H9 (cell line): ENCODE measurements at regions not wholly inside any gene's neighbourhood (a gene's known extent, or its start where the extent isn't known, plus 50 kb on each side); places are given as distances from the start of the nearest gene placed in this dataset.

Experiments
- DNase-seq: peaks from one replicate; pipeline ENCODE4 v3.0.0-alpha.2; 2017
- H2AFZ ChIP-seq: one replicate; pipeline ENCODE4 v1.6.1; 2013; ENCODE audit warnings: mild to moderate bottlenecking, low read length, control low read depth, moderate library complexity
- H2AK5ac ChIP-seq: 2 replicates; pipeline ENCODE4 v1.6.1; 2013; ENCODE audit warnings: low read length, control low read depth, mixed read lengths; ENCODE audit not compliant: insufficient read length
- H2BK120ac ChIP-seq: one replicate; pipeline ENCODE4 v1.6.1; 2013; ENCODE audit warnings: low read depth, mild to moderate bottlenecking, low read length, control low read depth, inconsistent platforms; ENCODE audit not compliant: poor library complexity, severe bottlenecking
- H2BK12ac ChIP-seq: 2 replicates; pipeline ENCODE4 v1.6.1; 2013; ENCODE audit warnings: low read length, control low read depth, mixed read lengths, low read depth; ENCODE audit not compliant: insufficient read length
- H2BK15ac ChIP-seq: 2 replicates; pipeline ENCODE4 v1.6.1; 2013; ENCODE audit warnings: low read depth, low read length, control low read depth
- H2BK20ac ChIP-seq: one replicate; pipeline ENCODE4 v1.6.1; 2013; ENCODE audit warnings: low read depth, mild to moderate bottlenecking, low read length, control low read depth, inconsistent platforms; ENCODE audit not compliant: poor library complexity, severe bottlenecking
- H2BK5ac ChIP-seq: 2 replicates; pipeline ENCODE4 v1.6.1; 2013; ENCODE audit warnings: low read length, control low read depth, mixed read lengths; ENCODE audit not compliant: insufficient read length
- H3K14ac ChIP-seq: 2 replicates; pipeline ENCODE4 v1.6.1; 2013; ENCODE audit warnings: low read length, control low read depth; ENCODE audit not compliant: insufficient read depth
- H3K18ac ChIP-seq: 2 replicates; pipeline ENCODE4 v1.6.1; 2013; ENCODE audit warnings: low read depth, mild to moderate bottlenecking, mixed read lengths, low read length, control low read depth; ENCODE audit not compliant: insufficient read length
- H3K23ac ChIP-seq: 2 replicates; pipeline ENCODE4 v1.6.1; 2013; ENCODE audit warnings: low read length, control low read depth, mixed read lengths, low read depth; ENCODE audit not compliant: insufficient read length
- H3K23me2 ChIP-seq: 2 replicates; pipeline ENCODE4 v1.6.1; 2013; ENCODE audit warnings: low read depth, mild to moderate bottlenecking, mixed read lengths, low read length, control low read depth; ENCODE audit not compliant: insufficient read length, poor library complexity, severe bottlenecking
- H3K27ac ChIP-seq: 2 replicates; pipeline ENCODE4 v1.5.1; 2013; ENCODE audit warnings: low read length, control low read depth, mixed read lengths, low read depth; ENCODE audit not compliant: insufficient read length
- H3K27me3 ChIP-seq: 2 replicates; pipeline ENCODE4 v1.6.1; 2013; ENCODE audit warnings: low read length, control low read depth, inconsistent platforms; ENCODE audit not compliant: insufficient read depth
- H3K4ac ChIP-seq: 2 replicates; pipeline ENCODE4 v1.6.1; 2013; ENCODE audit warnings: low read depth, mild to moderate bottlenecking, control low read depth, inconsistent platforms, low read length, moderate library complexity
- H3K4me1 ChIP-seq: 2 replicates; pipeline ENCODE4 v1.6.1; 2013; ENCODE audit warnings: low read length, control low read depth, inconsistent platforms; ENCODE audit not compliant: insufficient read depth
- H3K4me2 ChIP-seq: 2 replicates; pipeline ENCODE4 v1.6.1; 2013; ENCODE audit warnings: low read length, control low read depth, mixed read lengths; ENCODE audit not compliant: insufficient read length, insufficient read depth
- H3K56ac ChIP-seq: 2 replicates; pipeline ENCODE4 v1.6.1; 2013; ENCODE audit warnings: low read depth, mild to moderate bottlenecking, mixed read lengths, low read length, control low read depth; ENCODE audit not compliant: insufficient read length
- H3K79me1 ChIP-seq: 2 replicates; pipeline ENCODE4 v1.6.1; 2013; ENCODE audit warnings: low read depth, mild to moderate bottlenecking, moderate library complexity, low read length, control low read depth, inconsistent platforms; ENCODE audit not compliant: insufficient read depth, poor library complexity, severe bottlenecking
- H3K79me2 ChIP-seq: 2 replicates; pipeline ENCODE4 v1.6.1; 2013; ENCODE audit warnings: low read length, control low read depth, inconsistent platforms; ENCODE audit not compliant: insufficient read depth
- H3K9ac ChIP-seq: 2 replicates; pipeline ENCODE4 v1.6.1; 2013; ENCODE audit warnings: low read length, control low read depth, mixed read lengths; ENCODE audit not compliant: insufficient read length; ENCODE audit errors: extremely low read depth
- H3K9me3 ChIP-seq: one replicate; pipeline ENCODE4 v1.6.1; 2013; ENCODE audit warnings: low read depth, low read length, inconsistent platforms; ENCODE audit not compliant: control insufficient read depth
- H3T11ph ChIP-seq: one replicate; pipeline ENCODE4 v1.6.1; 2013; ENCODE audit warnings: mild to moderate bottlenecking, low read length, control low read depth, inconsistent platforms
- H4K20me1 ChIP-seq: one replicate; pipeline ENCODE4 v1.6.1; 2013; ENCODE audit not compliant: control insufficient read depth, insufficient read length, insufficient read depth
- H4K5ac ChIP-seq: 2 replicates; pipeline ENCODE4 v1.6.1; 2013; ENCODE audit warnings: low read depth, mild to moderate bottlenecking, mixed read lengths, low read length, control low read depth; ENCODE audit not compliant: insufficient read length
- H4K8ac ChIP-seq: replicated peaks from 2 replicates; pipeline ENCODE4 v1.6.1; 2013; ENCODE audit warnings: low read length, control low read depth, mixed read lengths, low read depth; ENCODE audit not compliant: insufficient read length
- H4K91ac ChIP-seq: 2 replicates; pipeline ENCODE4 v1.6.1; 2013; ENCODE audit warnings: low read depth, mild to moderate bottlenecking, moderate library complexity, mixed read lengths, low read length, control low read depth; ENCODE audit not compliant: insufficient read length
- H3K27ac Mint-ChIP-seq, 3 experiments: 2 replicates in 2 of 3; 3 replicates in 1 of 3; pipeline ENCODE4 v1.8.0; 2020 to 2021; ENCODE audit warnings: mixed read lengths in 3 of 3, mild to moderate bottlenecking in 1 of 3, moderate library complexity in 1 of 3
- H3K27me3 Mint-ChIP-seq: 2 replicates; pipeline ENCODE4 v1.8.0; 2021; ENCODE audit warnings: low read depth, mild to moderate bottlenecking, moderate library complexity, mixed read lengths
- H3K36me3 Mint-ChIP-seq, 3 experiments: 2 replicates in 2 of 3; 3 replicates in 1 of 3; pipeline ENCODE4 v1.8.0; 2020 to 2021; ENCODE audit warnings: low read depth in 3 of 3, mixed read lengths in 3 of 3; ENCODE audit not compliant: insufficient read depth in 1 of 3
- H3K4me1 Mint-ChIP-seq, 2 experiments: 2 replicates each; pipeline ENCODE4 v1.8.0; 2020; ENCODE audit warnings: mixed read lengths in 2 of 2
- H3K4me3 Mint-ChIP-seq, 2 experiments: 2 replicates in 1 of 2; 3 replicates in 1 of 2; pipeline ENCODE4 v1.8.0; 2020 to 2021; ENCODE audit warnings: mild to moderate bottlenecking in 2 of 2, mixed read lengths in 2 of 2, moderate library complexity in 1 of 2
- H3K9me3 Mint-ChIP-seq, 2 experiments: 2 replicates in 1 of 2; 3 replicates in 1 of 2; pipeline ENCODE4 v1.8.0; 2020; ENCODE audit warnings: mild to moderate bottlenecking in 2 of 2, mixed read lengths in 2 of 2, moderate library complexity in 1 of 2
- WGBS: extraction: QIAGEN DNeasy Blood & Tissue Kit; methylation state at CpG from one replicate; pipeline ENCODE4 v1.1.7; 2013; ENCODE audit warnings: missing lambda C conversion rate, low lambda C conversion rate, mixed read lengths; ENCODE audit not compliant: insufficient read length; ENCODE audit errors: extremely low coverage; 5-methylcytosine and 5-hydroxymethylcytosine counted together
- TF ChIP-seq, protein P1 (sequence below): fragments of 200-600 bp; sonication (generic); conservative IDR thresholded peaks from 3 replicates; pipeline ENCODE4 v1.8.0; 2021; ENCODE audit warnings: antibody characterized with exemption, mild to moderate bottlenecking

DNA sequence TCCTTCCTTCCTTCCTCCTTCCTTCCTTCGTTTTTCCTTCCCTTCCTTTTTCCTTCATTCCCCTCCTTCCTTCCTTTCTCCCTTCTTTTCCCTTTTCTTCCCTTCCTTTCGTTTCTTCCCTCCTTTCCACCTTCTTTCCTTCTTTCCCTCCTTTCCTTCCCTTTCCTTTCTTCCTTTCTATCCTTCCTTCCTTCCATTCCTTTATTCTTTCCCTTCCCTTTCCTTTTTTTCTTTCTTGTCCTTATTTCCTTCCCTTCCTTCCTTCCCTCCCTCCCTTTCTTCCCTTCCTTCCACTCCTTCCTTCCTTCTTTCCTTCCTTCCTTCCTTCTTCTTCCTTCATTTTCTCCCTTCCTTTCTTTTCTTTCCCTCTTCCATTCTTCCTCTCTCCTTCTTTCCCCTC is 394.6 kb downstream of the GABRB3 start:
- Histone ChIP-seq H3K27ac (no peak overlapping the region), H3K27me3 (no peaks in the 10 kb centered on the region), H4K20me1 (no peaks in the 10 kb centered on the region), H2BK20ac (no peak overlapping the region), H3K23ac (no peak overlapping the region), H2BK120ac (no peak overlapping the region), H2AFZ (no peak overlapping the region), H4K5ac (no peak overlapping the region), H3K23me2 (no peaks in the 10 kb centered on the region), H4K8ac (no peak overlapping the region), H2AK5ac (no peak overlapping the region), H3T11ph (no peak overlapping the region), H3K56ac (no peak overlapping the region), H3K14ac (no peak overlapping the region), H3K79me1 (no peaks in the 10 kb centered on the region), H3K9ac (no peak overlapping the region), H3K4me2 (no peak overlapping the region), H3K18ac (no peak overlapping the region), H4K91ac (no peak overlapping the region), H3K4ac (no peak overlapping the region), H3K4me1 (no peaks in the 10 kb centered on the region), H2BK15ac (no peak overlapping the region), H2BK12ac (no peak overlapping the region), H3K79me2 (no peaks in the 10 kb centered on the region), H3K9me3 (no peaks in the 10 kb centered on the region), H2BK5ac (no peak overlapping the region)
- Mint-ChIP-seq H3K36me3 (peaks cover 0 to 5% (median 2%) of the 10 kb centered on the region in 3 experiments; a peak in 4 of 7 replicates), H3K4me1 (no peaks in the 10 kb centered on the region; a peak in 1 of 4 replicates), H3K27me3 (peaks cover 4% of the 10 kb centered on the region; the same call in 1 of the 2 replicates), H3K4me3 (no peak overlapping the region), H3K27ac (no peak overlapping the region), H3K9me3 (peaks cover 7 to 11% of the 10 kb centered on the region in 2 experiments; a peak in 4 of 5 replicates)
- no peak for DNase-seq
- TF ChIP-seq, protein P1, sequence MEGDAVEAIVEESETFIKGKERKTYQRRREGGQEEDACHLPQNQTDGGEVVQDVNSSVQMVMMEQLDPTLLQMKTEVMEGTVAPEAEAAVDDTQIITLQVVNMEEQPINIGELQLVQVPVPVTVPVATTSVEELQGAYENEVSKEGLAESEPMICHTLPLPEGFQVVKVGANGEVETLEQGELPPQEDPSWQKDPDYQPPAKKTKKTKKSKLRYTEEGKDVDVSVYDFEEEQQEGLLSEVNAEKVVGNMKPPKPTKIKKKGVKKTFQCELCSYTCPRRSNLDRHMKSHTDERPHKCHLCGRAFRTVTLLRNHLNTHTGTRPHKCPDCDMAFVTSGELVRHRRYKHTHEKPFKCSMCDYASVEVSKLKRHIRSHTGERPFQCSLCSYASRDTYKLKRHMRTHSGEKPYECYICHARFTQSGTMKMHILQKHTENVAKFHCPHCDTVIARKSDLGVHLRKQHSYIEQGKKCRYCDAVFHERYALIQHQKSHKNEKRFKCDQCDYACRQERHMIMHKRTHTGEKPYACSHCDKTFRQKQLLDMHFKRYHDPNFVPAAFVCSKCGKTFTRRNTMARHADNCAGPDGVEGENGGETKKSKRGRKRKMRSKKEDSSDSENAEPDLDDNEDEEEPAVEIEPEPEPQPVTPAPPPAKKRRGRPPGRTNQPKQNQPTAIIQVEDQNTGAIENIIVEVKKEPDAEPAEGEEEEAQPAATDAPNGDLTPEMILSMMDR = no peak
- 100% methylated on average over 1 of the region's 2 CpGs for WGBS
